HEK293 (cell line): ENCODE measurements at regions not wholly inside any gene's neighbourhood (a gene's known extent, or its start where the extent isn't known, plus 50 kb on each side); places are given as distances from the start of the nearest gene placed in this dataset.

Experiments
- CTCF ChIA-PET: fragments of 350-600 bp; formaldehyde crosslinking; extraction: SDS; loops from one replicate; lab custom pipeline; 2021; ENCODE audit warnings: antibody characterized with exemption; lab: Yijun Ruan, JAX
- POLR2A ChIA-PET: fragments of 300-600 bp; formaldehyde crosslinking; extraction: SDS; loops from one replicate; lab custom pipeline; 2020; ENCODE audit warnings: antibody characterized with exemption, inconsistent platforms; lab: Yijun Ruan, JAX
- H3K27ac ChIP-seq: fragments of 200-500 bp; sonication (Bioruptor generic); 2 replicates; pipeline ENCODE4 v1.5.1; 2014; ENCODE audit warnings: low read depth, low read length, control low read depth, inconsistent platforms; ENCODE audit errors: extremely low read depth
- H3K36me3 ChIP-seq, 2 experiments: fragments of 200-500 bp in 1 of 2; sonication (Bioruptor generic) in 1 of 2; 1 replicate in 1 of 2; 2 replicates in 1 of 2; pipeline ENCODE4 v1.5.1; 2014 to 2017; ENCODE audit warnings: inconsistent platforms in 2 of 2, low read length in 2 of 2; ENCODE audit not compliant: control insufficient read depth in 2 of 2, insufficient read depth in 1 of 2
- H3K4me1 ChIP-seq: fragments of 200-500 bp; sonication (Bioruptor generic); 2 replicates; pipeline ENCODE4 v1.5.1; 2014; ENCODE audit warnings: mild to moderate bottlenecking, low read length, inconsistent platforms; ENCODE audit not compliant: control insufficient read depth, insufficient read depth
- H3K4me3 ChIP-seq: 2 replicates; pipeline ENCODE4 v1.5.1; 2011; ENCODE audit warnings: low read depth, mild to moderate bottlenecking, control low read depth, low read length, moderate library complexity
- H3K9me3 ChIP-seq: fragments of 200-500 bp; sonication (Bioruptor generic); 2 replicates; pipeline ENCODE4 v1.5.1; 2014; ENCODE audit warnings: low read depth, low read length, inconsistent platforms; ENCODE audit not compliant: control insufficient read depth, insufficient read depth
- ATF2 ChIP-seq: fragments of 450-650 bp; formaldehyde crosslinking; IDR thresholded peaks from 2 replicates; pipeline ENCODE4 v1.5.1; 2016; ENCODE audit warnings: missing biosample characterization, missing genetic modification characterization, low read depth
- CTCF ChIP-seq: fragments of 450-650 bp; formaldehyde crosslinking; IDR thresholded peaks from 2 replicates; pipeline ENCODE4 v1.5.1; 2016; ENCODE audit warnings: missing biosample characterization, missing genetic modification characterization
- GLI2 ChIP-seq: fragments of 450-650 bp; formaldehyde crosslinking; IDR thresholded peaks from 2 replicates; pipeline ENCODE4; 2017; ENCODE audit warnings: missing biosample characterization, missing genetic modification characterization, low read depth, borderline replicate concordance
- KLF17 ChIP-seq: fragments of 450-650 bp; formaldehyde crosslinking; IDR thresholded peaks from 2 replicates; pipeline ENCODE4 v1.5.1; 2016; ENCODE audit warnings: missing biosample characterization, missing genetic modification characterization
- PATZ1 ChIP-seq: fragments of 450-650 bp; formaldehyde crosslinking; IDR thresholded peaks from 2 replicates; pipeline ENCODE4 v1.5.1; 2016; ENCODE audit warnings: missing biosample characterization, missing genetic modification characterization
- PBX3 ChIP-seq: sonication (generic); formaldehyde crosslinking; IDR thresholded peaks from 2 replicates; pipeline ENCODE4 v1.8.1; 2022; ENCODE audit warnings: mild to moderate bottlenecking, moderate library complexity, missing genetic modification reagents
- PRDM1 ChIP-seq: fragments of 450-650 bp; formaldehyde crosslinking; IDR thresholded peaks from 2 replicates; pipeline ENCODE4; 2016; ENCODE audit warnings: missing biosample characterization, missing genetic modification characterization
- ZBTB1 ChIP-seq: fragments of 450-650 bp; formaldehyde crosslinking; IDR thresholded peaks from 2 replicates; pipeline ENCODE4 v1.5.1; 2016; ENCODE audit warnings: missing biosample characterization, missing genetic modification characterization
- ZNF138 ChIP-seq: fragments of 450-650 bp; formaldehyde crosslinking; IDR thresholded peaks from 2 replicates; pipeline ENCODE4 v1.5.1; 2016; ENCODE audit warnings: missing biosample characterization, missing genetic modification characterization, borderline replicate concordance
- ZNF140 ChIP-seq: fragments of 450-650 bp; formaldehyde crosslinking; IDR thresholded peaks from 2 replicates; pipeline ENCODE4 v1.5.1; 2016; ENCODE audit warnings: missing biosample characterization, missing genetic modification characterization
- ZNF391 ChIP-seq: fragments of 450-650 bp; formaldehyde crosslinking; IDR thresholded peaks from 2 replicates; pipeline ENCODE4 v1.5.1; 2016; ENCODE audit warnings: low read depth, missing biosample characterization, missing genetic modification characterization, borderline replicate concordance
- ZNF791 ChIP-seq: fragments of 450-650 bp; formaldehyde crosslinking; IDR thresholded peaks from 2 replicates; pipeline ENCODE4 v1.5.1; 2016; ENCODE audit warnings: missing biosample characterization, missing genetic modification characterization
- ZNF830 ChIP-seq: fragments of 450-650 bp; IDR thresholded peaks from 2 replicates; pipeline ENCODE4 v1.5.0; 2018; ENCODE audit warnings: missing biosample characterization, missing genetic modification characterization, low read depth, mild to moderate bottlenecking, moderate library complexity
- TF ChIP-seq, protein P1 (sequence below): fragments of 450-650 bp; formaldehyde crosslinking; IDR thresholded peaks from 2 replicates; pipeline ENCODE4 v1.5.1; 2016; ENCODE audit warnings: missing biosample characterization, missing genetic modification characterization, borderline replicate concordance
- TF ChIP-seq, protein P2 (sequence below): fragments of 450-650 bp; formaldehyde crosslinking; optimal IDR thresholded peaks from 2 replicates; pipeline ENCODE3; 2016; ENCODE audit warnings: missing biosample characterization, mild to moderate bottlenecking, missing genetic modification characterization
- TF ChIP-seq, protein P3 (sequence below): fragments of 450-650 bp; formaldehyde crosslinking; IDR thresholded peaks from 2 replicates; pipeline ENCODE4 v1.5.1; 2016; ENCODE audit warnings: missing biosample characterization, missing genetic modification characterization

DNA sequence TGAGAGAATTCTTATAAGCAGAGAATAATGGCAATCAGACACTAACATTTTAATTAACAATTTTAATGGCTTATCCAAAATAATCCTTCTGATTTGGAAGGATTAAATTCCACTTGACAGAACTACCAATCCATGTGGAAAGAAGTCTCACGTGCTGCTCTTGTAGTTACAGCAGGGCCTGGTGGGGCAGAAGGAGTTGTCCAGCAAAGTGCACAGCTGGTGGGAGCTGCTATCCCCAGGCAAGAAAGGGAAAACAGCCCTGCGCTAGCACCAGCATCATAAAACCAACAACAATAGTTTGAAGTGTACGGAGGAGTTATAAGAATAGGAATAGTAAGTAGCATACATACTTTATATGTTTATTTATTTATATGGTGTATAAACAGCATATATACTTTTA, 127.4 kb upstream of the TRIM2 start:
- H3K36me3 ChIP-seq, result no peaks in the 10 kb centered on the region
- H3K27ac ChIP-seq, result no peak overlapping the region
- TF ChIP-seq ZNF391 (tag by site-specific recombination) (no peak), ZBTB1 (tag by site-specific recombination) (no peak), ZNF830 (tag by site-specific recombination) (no peak), ATF2 (tag by site-specific recombination) (no peak), KLF17 (tag by site-specific recombination) (no peak), PBX3 (CRISPR knock-in tag) (no peak), GLI2 (tag by site-specific recombination) (no peak), ZNF140 (tag by site-specific recombination) (no peak), ZNF138 (tag by site-specific recombination) (no peak), ZNF791 (tag by site-specific recombination) (no peak), PRDM1 (tag by site-specific recombination) (no peak), CTCF (tag by site-specific recombination) (no peak), PATZ1 (tag by site-specific recombination) (no peak)
- TF ChIP-seq, protein P1, sequence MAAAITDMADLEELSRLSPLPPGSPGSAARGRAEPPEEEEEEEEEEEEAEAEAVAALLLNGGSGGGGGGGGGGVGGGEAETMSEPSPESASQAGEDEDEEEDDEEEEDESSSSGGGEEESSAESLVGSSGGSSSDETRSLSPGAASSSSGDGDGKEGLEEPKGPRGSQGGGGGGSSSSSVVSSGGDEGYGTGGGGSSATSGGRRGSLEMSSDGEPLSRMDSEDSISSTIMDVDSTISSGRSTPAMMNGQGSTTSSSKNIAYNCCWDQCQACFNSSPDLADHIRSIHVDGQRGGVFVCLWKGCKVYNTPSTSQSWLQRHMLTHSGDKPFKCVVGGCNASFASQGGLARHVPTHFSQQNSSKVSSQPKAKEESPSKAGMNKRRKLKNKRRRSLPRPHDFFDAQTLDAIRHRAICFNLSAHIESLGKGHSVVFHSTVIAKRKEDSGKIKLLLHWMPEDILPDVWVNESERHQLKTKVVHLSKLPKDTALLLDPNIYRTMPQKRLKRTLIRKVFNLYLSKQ (tag by site-specific recombination), result no peak
- TF ChIP-seq, protein P2, sequence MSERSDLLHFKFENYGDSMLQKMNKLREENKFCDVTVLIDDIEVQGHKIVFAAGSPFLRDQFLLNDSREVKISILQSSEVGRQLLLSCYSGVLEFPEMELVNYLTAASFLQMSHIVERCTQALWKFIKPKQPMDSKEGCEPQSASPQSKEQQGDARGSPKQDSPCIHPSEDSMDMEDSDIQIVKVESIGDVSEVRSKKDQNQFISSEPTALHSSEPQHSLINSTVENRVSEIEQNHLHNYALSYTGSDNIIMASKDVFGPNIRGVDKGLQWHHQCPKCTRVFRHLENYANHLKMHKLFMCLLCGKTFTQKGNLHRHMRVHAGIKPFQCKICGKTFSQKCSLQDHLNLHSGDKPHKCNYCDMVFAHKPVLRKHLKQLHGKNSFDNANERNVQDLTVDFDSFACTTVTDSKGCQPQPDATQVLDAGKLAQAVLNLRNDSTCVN (tag by site-specific recombination), result no peak
- TF ChIP-seq, protein P3, sequence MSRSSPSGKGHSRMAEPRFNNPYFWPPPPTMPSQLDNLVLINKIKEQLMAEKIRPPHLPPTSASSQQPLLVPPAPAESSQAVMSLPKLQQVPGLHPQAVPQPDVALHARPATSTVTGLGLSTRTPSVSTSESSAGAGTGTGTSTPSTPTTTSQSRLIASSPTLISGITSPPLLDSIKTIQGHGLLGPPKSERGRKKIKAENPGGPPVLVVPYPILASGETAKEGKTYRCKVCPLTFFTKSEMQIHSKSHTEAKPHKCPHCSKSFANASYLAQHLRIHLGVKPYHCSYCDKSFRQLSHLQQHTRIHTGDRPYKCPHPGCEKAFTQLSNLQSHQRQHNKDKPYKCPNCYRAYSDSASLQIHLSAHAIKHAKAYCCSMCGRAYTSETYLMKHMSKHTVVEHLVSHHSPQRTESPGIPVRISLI (tag by site-specific recombination), result no peak
- H3K9me3 ChIP-seq, result no peaks in the 10 kb centered on the region
- H3K4me1 ChIP-seq, result no peaks in the 10 kb centered on the region
- POLR2A ChIA-PET, result no interaction called here
- H3K4me3 ChIP-seq, result no peak overlapping the region
- CTCF ChIA-PET, result no interaction called here
